ENCODE measurements at regions not wholly inside any gene's neighbourhood (a gene's known extent, or its start where the extent isn't known, plus 50 kb on each side); places are given as distances from the start of the nearest gene placed in this dataset.

DNA sequence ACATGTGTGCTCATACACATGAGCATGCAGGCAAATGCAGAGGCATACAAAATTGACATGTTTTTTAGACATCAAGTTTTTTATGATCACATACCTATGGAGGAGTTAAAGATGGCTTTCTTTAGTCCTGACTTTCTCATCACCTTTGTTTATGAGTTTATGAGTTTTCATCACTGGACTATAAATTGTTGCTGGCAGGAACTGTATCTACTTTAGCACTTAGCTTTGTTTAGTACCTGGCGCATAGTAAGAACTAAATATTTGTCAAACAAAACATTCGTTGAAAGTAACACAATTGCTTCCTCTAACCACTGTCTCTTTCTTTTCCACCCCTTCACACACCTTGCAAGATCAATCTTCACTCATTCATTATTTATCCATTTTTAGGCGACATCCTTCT, 182.6 kb downstream of the SUCNR1 start:
- in situ Hi-C loops (cut with HindIII; ENCODE audit: low sequenced_read_pairs) = no loop called here
- TF ChIP-seq, protein P1, sequence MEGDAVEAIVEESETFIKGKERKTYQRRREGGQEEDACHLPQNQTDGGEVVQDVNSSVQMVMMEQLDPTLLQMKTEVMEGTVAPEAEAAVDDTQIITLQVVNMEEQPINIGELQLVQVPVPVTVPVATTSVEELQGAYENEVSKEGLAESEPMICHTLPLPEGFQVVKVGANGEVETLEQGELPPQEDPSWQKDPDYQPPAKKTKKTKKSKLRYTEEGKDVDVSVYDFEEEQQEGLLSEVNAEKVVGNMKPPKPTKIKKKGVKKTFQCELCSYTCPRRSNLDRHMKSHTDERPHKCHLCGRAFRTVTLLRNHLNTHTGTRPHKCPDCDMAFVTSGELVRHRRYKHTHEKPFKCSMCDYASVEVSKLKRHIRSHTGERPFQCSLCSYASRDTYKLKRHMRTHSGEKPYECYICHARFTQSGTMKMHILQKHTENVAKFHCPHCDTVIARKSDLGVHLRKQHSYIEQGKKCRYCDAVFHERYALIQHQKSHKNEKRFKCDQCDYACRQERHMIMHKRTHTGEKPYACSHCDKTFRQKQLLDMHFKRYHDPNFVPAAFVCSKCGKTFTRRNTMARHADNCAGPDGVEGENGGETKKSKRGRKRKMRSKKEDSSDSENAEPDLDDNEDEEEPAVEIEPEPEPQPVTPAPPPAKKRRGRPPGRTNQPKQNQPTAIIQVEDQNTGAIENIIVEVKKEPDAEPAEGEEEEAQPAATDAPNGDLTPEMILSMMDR (IDR thresholded peaks at IDR 0.05; ENCODE audit: low read depth, low read length) = no peak
- no peak overlapping the region for H3K4me3 ChIP-seq (ENCODE audit: low read depth, low read length)
- DNase-seq (ENCODE audit: low read depth, low spot score) = no peak

DNA sequence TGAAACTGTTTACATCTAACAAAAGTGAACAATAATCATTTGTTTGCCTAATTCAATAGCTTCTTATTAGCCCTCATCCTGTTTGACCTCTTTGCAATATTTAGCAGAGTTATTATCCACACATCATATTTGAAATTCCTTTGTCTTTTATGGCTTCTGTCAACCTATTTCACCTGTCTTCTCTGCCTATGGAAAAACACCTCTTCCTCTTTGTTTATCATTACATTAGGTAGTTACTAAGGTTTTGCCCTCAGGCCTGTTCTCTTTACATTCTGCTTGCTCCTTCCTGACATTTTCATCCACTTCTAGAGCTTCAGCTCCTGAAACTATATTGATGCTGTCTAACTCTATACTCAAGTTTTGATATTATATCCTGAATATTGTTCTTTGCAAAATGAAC, 183.0 kb downstream of the SUCNR1 start:
- no peak overlapping the region for H3K4me3 ChIP-seq (ENCODE audit: low read depth, low read length)
- DNase-seq (ENCODE audit: low read depth, low spot score) = no peak
- TF ChIP-seq, protein P1 (IDR thresholded peaks at IDR 0.05; ENCODE audit: low read depth, low read length) = no peak
- in situ Hi-C loops (cut with HindIII; ENCODE audit: low sequenced_read_pairs) = no loop called here

DNA sequence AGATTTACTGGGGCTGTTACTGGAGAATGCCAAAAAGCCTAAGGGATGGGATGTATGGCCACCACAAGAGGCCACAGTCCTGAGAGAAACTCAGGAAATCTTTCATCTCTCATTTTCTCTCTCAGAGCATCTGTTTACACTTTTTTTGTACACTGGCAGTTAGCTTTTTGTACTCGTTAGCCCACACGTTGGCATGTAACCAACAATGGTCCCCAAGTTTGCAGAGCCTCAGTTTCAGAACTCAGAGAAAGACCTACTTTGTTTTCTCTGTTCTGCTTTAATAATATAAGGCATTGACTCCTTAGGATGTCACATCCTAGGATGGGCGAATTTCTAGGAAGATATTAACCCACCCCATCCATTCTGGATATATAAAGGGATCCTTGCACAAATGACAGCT, 183.5 kb downstream of the SUCNR1 start:
- H3K4me3 ChIP-seq (ENCODE audit: low read depth, low read length) = no peak overlapping the region
- no peak for DNase-seq (ENCODE audit: low read depth, low spot score)
- TF ChIP-seq, protein P1 (IDR thresholded peaks at IDR 0.05; ENCODE audit: low read depth, low read length) = no peak
- in situ Hi-C loops (cut with HindIII; ENCODE audit: low sequenced_read_pairs) = no loop called here

DNA sequence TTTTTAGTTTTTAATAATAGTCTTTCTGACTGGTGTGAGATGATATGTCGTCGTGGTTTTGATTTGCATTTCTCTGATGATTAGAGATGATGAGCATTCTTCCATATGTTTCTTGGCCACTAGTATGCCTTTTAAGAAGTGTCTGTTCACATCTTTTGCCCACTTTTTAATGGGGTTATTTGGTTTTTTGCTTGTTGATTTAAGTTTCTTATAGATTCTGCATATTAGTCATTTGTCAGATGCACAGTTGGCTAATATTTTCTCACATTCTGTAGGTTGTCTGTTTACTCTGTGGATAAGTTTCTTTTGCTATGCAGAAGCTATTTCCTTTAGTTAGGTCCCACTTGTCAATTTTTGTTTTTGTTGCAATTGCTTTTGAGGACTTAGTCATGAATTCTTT, 185.4 kb downstream of the SUCNR1 start:
- peak; percentile 31 for DNase-seq (ENCODE audit: low read depth, low spot score)
- in situ Hi-C loops (cut with HindIII; ENCODE audit: low sequenced_read_pairs) = no loop called here
- H3K4me3 ChIP-seq (ENCODE audit: low read depth, low read length) = no peak overlapping the region
- TF ChIP-seq, protein P1 (IDR thresholded peaks at IDR 0.05; ENCODE audit: low read depth, low read length) = no peak

DNA sequence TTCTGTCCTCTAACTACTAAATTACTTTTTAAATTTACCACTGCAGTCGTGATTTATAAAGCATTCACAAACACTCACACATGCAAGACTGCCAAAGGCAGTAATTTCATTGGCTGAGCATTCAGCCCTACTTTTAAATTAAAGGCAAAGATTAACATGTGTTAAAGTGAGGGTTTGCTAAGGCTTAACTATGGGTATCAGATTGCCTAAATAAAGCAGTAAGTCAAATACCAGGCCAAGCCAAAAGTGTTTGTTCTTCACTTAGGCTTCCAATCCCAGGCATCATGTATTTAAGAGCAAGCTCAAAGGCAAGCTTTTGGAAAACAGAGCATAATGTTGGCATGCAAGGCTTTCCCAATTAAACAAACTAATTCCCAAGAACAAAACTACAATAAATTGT, 187.3 kb downstream of the SUCNR1 start:
- TF ChIP-seq, protein P1 (IDR thresholded peaks at IDR 0.05; ENCODE audit: low read depth, low read length) = no peak
- in situ Hi-C loops (cut with HindIII; ENCODE audit: low sequenced_read_pairs) = no loop called here
- H3K4me3 ChIP-seq (ENCODE audit: low read depth, low read length) = no peak overlapping the region
- peak; percentile 14 for DNase-seq (ENCODE audit: low read depth, low spot score)

DNA sequence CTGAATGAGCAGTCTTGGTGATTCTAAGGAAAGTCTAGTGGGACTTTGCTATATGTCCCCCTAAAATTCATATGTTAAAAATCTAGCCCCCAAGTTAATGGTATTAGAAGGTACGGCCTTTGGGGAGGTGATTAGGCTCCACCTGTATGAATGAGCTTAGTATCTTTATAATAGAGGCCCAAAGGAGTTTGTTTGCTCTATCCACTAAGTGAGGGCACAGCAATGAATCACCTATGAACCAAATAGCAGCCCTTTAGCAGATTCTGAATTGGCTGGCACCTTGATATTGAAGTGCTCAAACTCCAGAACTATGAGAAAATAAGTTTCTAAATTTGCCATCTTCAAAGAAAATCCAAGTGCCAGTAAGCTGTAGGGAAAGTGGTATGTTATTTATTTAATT, 187.9 kb downstream of the SUCNR1 start:
- H3K4me3 ChIP-seq (ENCODE audit: low read depth, low read length) = no peak overlapping the region
- DNase-seq (ENCODE audit: low read depth, low spot score) = no peak
- in situ Hi-C loops (cut with HindIII; ENCODE audit: low sequenced_read_pairs) = no loop called here
- TF ChIP-seq, protein P1 (IDR thresholded peaks at IDR 0.05; ENCODE audit: low read depth, low read length) = no peak

DNA sequence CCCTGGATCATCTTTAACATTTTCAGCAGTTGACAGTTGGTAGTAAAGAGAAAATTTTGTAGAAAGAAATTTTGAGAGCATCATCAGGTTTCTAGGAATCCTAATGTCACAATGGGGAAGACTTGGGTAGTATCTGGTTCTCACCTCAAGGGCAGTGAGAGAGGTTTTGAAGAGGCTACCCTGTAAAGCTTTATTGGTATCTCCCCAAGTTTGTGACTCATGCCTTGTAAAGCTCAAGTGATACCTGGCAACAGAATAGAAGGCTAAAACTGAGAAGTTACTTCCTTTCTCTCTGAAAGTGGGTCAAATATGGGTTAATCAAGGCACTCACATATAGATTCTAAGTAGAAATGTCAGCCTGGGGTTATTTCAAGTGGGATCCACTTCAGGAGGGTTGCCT, 196.4 kb downstream of the SUCNR1 start:
- no peak overlapping the region for H3K4me3 ChIP-seq (ENCODE audit: low read depth, low read length)
- in situ Hi-C loops (cut with HindIII; ENCODE audit: low sequenced_read_pairs) = no loop called here
- DNase-seq (ENCODE audit: low read depth, low spot score) = no peak
- TF ChIP-seq, protein P1 (IDR thresholded peaks at IDR 0.05; ENCODE audit: low read depth, low read length) = no peak

All from astrocyte of the spinal cord (primary cell).